ENCODE measurements at regions not wholly inside any gene's neighbourhood (a gene's known extent, or its start where the extent isn't known, plus 50 kb on each side); places are given as distances from the start of the nearest gene placed in this dataset.
"Not testable (repeated sequence)": the region's sequence is repeated elsewhere in the genome, so short reads cannot be mapped to it uniquely, and the experiment has no call there.

GRCh38 chr7:157478611-157479010, 141.8 kb downstream of the DNAJB6 start:
- TF ChIP-seq, protein P1, sequence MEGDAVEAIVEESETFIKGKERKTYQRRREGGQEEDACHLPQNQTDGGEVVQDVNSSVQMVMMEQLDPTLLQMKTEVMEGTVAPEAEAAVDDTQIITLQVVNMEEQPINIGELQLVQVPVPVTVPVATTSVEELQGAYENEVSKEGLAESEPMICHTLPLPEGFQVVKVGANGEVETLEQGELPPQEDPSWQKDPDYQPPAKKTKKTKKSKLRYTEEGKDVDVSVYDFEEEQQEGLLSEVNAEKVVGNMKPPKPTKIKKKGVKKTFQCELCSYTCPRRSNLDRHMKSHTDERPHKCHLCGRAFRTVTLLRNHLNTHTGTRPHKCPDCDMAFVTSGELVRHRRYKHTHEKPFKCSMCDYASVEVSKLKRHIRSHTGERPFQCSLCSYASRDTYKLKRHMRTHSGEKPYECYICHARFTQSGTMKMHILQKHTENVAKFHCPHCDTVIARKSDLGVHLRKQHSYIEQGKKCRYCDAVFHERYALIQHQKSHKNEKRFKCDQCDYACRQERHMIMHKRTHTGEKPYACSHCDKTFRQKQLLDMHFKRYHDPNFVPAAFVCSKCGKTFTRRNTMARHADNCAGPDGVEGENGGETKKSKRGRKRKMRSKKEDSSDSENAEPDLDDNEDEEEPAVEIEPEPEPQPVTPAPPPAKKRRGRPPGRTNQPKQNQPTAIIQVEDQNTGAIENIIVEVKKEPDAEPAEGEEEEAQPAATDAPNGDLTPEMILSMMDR (IDR thresholded peaks at IDR 0.05) = not testable (repeated sequence)
- not testable (repeated sequence) for TF ChIP-seq POLR2A, EP300, POLR2AphosphoS5 (IDR thresholded peaks at IDR 0.05)

All from gastroesophageal sphincter (tissue), 3 donors.